Mesendoderm (in vitro differentiated cells): ENCODE measurements at regions not wholly inside any gene's neighbourhood (a gene's known extent, or its start where the extent isn't known, plus 50 kb on each side); places are given as distances from the start of the nearest gene placed in this dataset.

Experiments
- DNase-seq: peaks from one replicate; pipeline ENCODE4 v3.0.0; 2013
- H2AK5ac ChIP-seq: 2 replicates; pipeline ENCODE4 v1.6.1; 2013; ENCODE audit warnings: low read length, inconsistent platforms
- H2BK120ac ChIP-seq: 2 replicates; pipeline ENCODE4 v1.6.1; 2013; ENCODE audit warnings: low read depth, mild to moderate bottlenecking, low read length, moderate library complexity, mixed read lengths
- H2BK15ac ChIP-seq: replicated peaks from 2 replicates; pipeline ENCODE4 v1.6.1; 2013; ENCODE audit warnings: low read depth, mild to moderate bottlenecking, moderate library complexity
- H2BK5ac ChIP-seq: 2 replicates; pipeline ENCODE4 v1.6.1; 2013; ENCODE audit warnings: low read length, inconsistent platforms
- H3K18ac ChIP-seq: 2 replicates; pipeline ENCODE4 v1.6.1; 2013; ENCODE audit warnings: mild to moderate bottlenecking, low read length, mixed read lengths
- H3K23ac ChIP-seq: one replicate; pipeline ENCODE4 v1.6.1; 2013; ENCODE audit warnings: low read length
- H3K27ac ChIP-seq: 2 replicates; pipeline ENCODE4 v1.5.1; 2013; ENCODE audit warnings: low read depth, mild to moderate bottlenecking, inconsistent platforms, low read length, moderate library complexity
- H3K27me3 ChIP-seq: 2 replicates; pipeline ENCODE4 v1.6.1; 2013; ENCODE audit warnings: low read length, control low read depth, mild to moderate bottlenecking, inconsistent platforms; ENCODE audit not compliant: insufficient read depth, poor library complexity
- H3K36me3 ChIP-seq: 2 replicates; pipeline ENCODE4 v1.6.1; 2013; ENCODE audit warnings: low read length, inconsistent platforms; ENCODE audit not compliant: control insufficient read depth, insufficient read depth
- H3K4ac ChIP-seq: one replicate; pipeline ENCODE4 v1.6.1; 2013; ENCODE audit warnings: low read depth, mild to moderate bottlenecking, low read length, moderate library complexity
- H3K4me1 ChIP-seq: 2 replicates; pipeline ENCODE4 v1.6.1; 2013; ENCODE audit warnings: low read depth, low read length, inconsistent platforms; ENCODE audit not compliant: control insufficient read depth
- H3K4me2 ChIP-seq: 2 replicates; pipeline ENCODE4 v1.6.1; 2013; ENCODE audit warnings: low read length
- H3K4me3 ChIP-seq: 2 replicates; pipeline ENCODE4 v1.5.1; 2013; ENCODE audit warnings: mild to moderate bottlenecking, low read length
- H3K56ac ChIP-seq: one replicate; pipeline ENCODE4 v1.6.1; 2013; ENCODE audit warnings: low read length
- H3K79me1 ChIP-seq: 2 replicates; pipeline ENCODE4 v1.6.1; 2013; ENCODE audit warnings: low read length, inconsistent platforms
- H3K79me2 ChIP-seq: 2 replicates; pipeline ENCODE4 v1.6.1; 2013; ENCODE audit warnings: mild to moderate bottlenecking, low read length; ENCODE audit not compliant: control insufficient read depth, insufficient read depth
- H3K9ac ChIP-seq: 2 replicates; pipeline ENCODE4 v1.6.1; 2013; ENCODE audit warnings: low read length, inconsistent platforms
- H4K5ac ChIP-seq: one replicate; pipeline ENCODE4 v1.6.1; 2013; ENCODE audit warnings: low read length
- H4K8ac ChIP-seq: one replicate; pipeline ENCODE4 v1.6.1; 2013; ENCODE audit warnings: low read depth, mild to moderate bottlenecking, control low read depth, low read length, moderate library complexity
- WGBS: extraction: QIAGEN DNeasy Blood & Tissue Kit; methylation state at CpG from one replicate; pipeline ENCODE4 v1.1.7; 2013; ENCODE audit warnings: low lambda C conversion rate, missing lambda C conversion rate; ENCODE audit not compliant: insufficient coverage; ENCODE audit errors: extremely low coverage; 5-methylcytosine and 5-hydroxymethylcytosine counted together

DNA sequence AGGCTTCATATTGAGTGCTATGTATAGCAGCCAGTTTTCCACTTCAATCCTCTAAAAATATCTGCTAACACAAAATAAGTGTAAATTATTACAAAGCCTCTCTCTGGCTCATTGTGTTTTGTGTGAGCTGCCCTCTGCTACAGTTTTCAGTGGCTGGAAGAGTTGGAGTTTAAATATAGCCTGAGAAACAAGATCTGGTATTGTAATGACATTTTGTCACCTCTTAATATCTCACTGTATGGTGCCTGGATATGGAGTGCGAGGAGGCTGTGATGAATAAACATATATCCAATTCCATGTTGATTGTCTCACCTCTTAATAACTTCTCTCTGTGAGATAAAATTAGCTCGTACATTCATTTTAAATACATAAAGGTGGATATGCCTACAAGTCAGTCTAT is 269.7 kb downstream of the FLRT2 start:
- no peak overlapping the region for H3K56ac ChIP-seq
- no peak overlapping the region for H3K23ac ChIP-seq
- no peak overlapping the region for H3K18ac ChIP-seq
- no peak overlapping the region for H3K9ac ChIP-seq
- H4K5ac ChIP-seq = no peak overlapping the region
- no peak overlapping the region for H2BK5ac ChIP-seq
- no peak overlapping the region for H2AK5ac ChIP-seq
- no peaks in the 10 kb centered on the region for H3K79me1 ChIP-seq
- H3K27me3 ChIP-seq = no peaks in the 10 kb centered on the region
- peaks cover 2% of the 10 kb centered on the region for H3K4me1 ChIP-seq
- no peaks in the 10 kb centered on the region for H3K79me2 ChIP-seq
- WGBS = no CpG with 5 or more reads among the region's 2 CpGs
- no peak overlapping the region for H2BK15ac ChIP-seq
- H4K8ac ChIP-seq = no peak overlapping the region
- no peak overlapping the region for H3K4ac ChIP-seq
- no peak overlapping the region for H3K27ac ChIP-seq
- no peak overlapping the region for H2BK120ac ChIP-seq
- H3K4me3 ChIP-seq = no peak overlapping the region
- no peaks in the 10 kb centered on the region for H3K36me3 ChIP-seq
- peak; percentile 7 for DNase-seq
- no peak overlapping the region for H3K4me2 ChIP-seq

DNA sequence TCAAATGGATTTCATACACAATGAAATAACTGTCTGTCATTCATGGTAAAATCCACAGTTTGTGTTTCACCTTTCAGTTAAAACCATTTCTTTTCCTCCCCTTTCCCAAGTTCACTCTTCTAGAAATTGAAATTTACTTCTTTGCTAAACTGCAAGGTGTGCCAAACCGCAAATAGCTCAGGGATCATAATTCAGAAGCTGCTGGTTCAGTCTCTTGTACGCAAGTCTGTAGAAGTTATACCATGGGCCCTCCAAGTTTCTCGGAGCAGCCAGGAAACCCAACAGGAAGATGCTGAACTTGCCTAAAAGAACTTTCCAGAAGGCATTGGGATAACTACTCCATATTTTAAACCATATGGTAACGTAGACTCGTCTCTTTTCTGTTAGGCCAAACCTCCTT is 268.9 kb downstream of the FLRT2 start:
- Histone ChIP-seq H3K79me2 (no peaks in the 10 kb centered on the region), H3K4me2 (no peak overlapping the region), H2BK5ac (no peak overlapping the region), H3K56ac (no peak overlapping the region), H3K36me3 (no peaks in the 10 kb centered on the region), H3K4me1 (peaks cover 2% of the 10 kb centered on the region), H2AK5ac (no peak overlapping the region), H3K27me3 (no peaks in the 10 kb centered on the region), H3K9ac (no peak overlapping the region), H3K79me1 (no peaks in the 10 kb centered on the region), H4K8ac (no peak overlapping the region), H3K27ac (no peak overlapping the region), H3K18ac (peak overlapping the region; percentile 92), H4K5ac (no peak overlapping the region), H3K4ac (no peak overlapping the region), H3K23ac (no peak overlapping the region), H2BK15ac (no peak overlapping the region), H2BK120ac (no peak overlapping the region), H3K4me3 (no peak overlapping the region)
- no CpG with 5 or more reads among the region's 5 CpGs for WGBS
- no peak for DNase-seq

DNA sequence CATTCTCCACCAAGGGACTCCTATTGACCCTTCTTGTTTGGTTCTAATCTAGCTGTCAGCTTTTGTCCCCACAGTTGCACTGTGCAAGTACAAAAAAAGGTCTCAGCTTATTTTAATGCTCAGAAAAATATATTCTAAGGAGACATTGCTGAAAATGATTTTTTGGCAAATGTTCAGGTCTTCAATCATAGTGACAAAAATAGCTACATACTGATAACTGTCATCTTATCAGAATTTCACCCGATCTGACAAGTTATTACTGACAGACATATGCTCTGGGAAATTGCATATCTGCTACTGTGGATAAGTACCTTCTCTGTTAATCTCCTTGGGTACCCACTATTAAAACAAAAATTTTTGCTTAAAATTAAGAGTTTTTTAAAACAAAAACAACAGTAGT is 263.6 kb downstream of the FLRT2 start:
- Histone ChIP-seq H3K79me1 (no peaks in the 10 kb centered on the region), H4K8ac (no peak overlapping the region), H3K18ac (no peak overlapping the region), H4K5ac (no peak overlapping the region), H3K23ac (no peak overlapping the region), H3K79me2 (no peaks in the 10 kb centered on the region), H3K27ac (no peak overlapping the region), H3K36me3 (no peaks in the 10 kb centered on the region), H3K4me1 (no peaks in the 10 kb centered on the region), H2BK15ac (no peak overlapping the region), H3K9ac (no peak overlapping the region), H3K56ac (no peak overlapping the region), H3K4ac (no peak overlapping the region), H2AK5ac (no peak overlapping the region), H3K4me2 (no peak overlapping the region), H2BK5ac (no peak overlapping the region), H3K4me3 (no peak overlapping the region), H2BK120ac (no peak overlapping the region), H3K27me3 (no peaks in the 10 kb centered on the region)
- no peak for DNase-seq
- WGBS = no CpG with 5 or more reads among the region's 1 CpG

DNA sequence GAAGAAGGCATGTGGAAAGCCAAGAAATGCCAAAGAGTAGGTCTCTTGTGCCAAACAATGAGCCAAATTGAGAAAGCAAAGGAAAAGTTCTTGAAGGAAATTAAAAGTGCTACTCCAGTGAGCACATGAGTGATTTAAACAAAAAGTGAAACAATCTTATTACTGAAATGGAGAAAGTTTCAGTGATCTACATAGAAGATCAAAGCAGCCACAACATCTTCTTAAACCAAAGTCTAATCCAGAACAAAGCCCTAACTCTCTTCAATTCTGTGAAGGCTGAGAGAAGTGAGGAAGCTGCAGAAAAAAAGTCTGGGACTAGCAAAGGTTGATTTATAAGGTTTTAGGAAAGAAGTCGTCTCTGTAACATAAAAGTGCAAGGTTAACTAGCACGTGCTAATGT is 259.6 kb downstream of the FLRT2 start:
- Histone ChIP-seq H2AK5ac (no peak overlapping the region), H3K79me1 (no peaks in the 10 kb centered on the region), H3K27ac (no peak overlapping the region), H3K4me1 (no peaks in the 10 kb centered on the region), H3K18ac (no peak overlapping the region), H3K79me2 (no peaks in the 10 kb centered on the region), H3K4me3 (no peak overlapping the region), H4K5ac (no peak overlapping the region), H2BK5ac (no peak overlapping the region), H3K27me3 (no peaks in the 10 kb centered on the region), H3K56ac (no peak overlapping the region), H3K4ac (no peak overlapping the region), H2BK15ac (no peak overlapping the region), H4K8ac (no peak overlapping the region), H3K9ac (no peak overlapping the region), H3K23ac (no peak overlapping the region), H3K4me2 (no peak overlapping the region), H3K36me3 (no peaks in the 10 kb centered on the region), H2BK120ac (no peak overlapping the region)
- no peak for DNase-seq
- no CpG with 5 or more reads among the region's 2 CpGs for WGBS

DNA sequence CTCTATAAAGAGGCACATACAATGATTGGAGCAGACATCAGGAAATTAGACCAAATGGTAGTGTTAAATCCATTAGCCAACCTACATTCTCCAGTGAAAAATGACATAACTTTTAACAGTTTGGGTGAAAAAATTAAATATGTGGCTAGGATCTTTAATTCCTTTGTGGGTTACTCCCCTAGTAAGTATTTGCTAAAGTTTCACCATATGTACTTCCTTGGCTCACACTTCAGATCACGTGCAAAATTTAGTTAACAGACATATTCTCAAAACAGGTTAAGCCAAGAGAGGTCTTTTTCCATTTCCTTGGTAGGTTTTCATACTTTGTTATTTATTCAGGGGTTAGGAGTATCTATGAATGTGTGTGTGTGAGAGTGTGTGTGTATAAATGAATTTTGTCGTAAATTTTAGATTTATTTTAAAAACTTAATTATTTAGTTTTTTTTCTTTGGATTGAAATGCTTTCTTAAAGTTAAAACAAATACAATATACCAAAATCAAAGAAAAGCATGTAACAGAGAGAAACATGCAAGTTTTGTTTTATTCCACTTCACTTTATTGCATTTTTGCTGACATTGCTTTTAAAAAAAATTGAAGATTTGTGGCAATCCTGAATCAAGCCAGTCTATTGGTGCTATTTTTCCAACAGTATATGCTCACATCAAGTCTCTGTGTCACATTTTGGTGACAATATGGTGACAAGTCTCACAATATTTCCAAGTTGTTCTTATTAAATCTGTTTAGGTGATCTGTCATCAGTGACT is 258.7 kb downstream of the FLRT2 start:
- Histone ChIP-seq H4K5ac (no peak overlapping the region), H3K79me1 (no peaks in the 10 kb centered on the region), H4K8ac (no peak overlapping the region), H3K27me3 (no peaks in the 10 kb centered on the region), H3K18ac (no peak overlapping the region), H2AK5ac (no peak overlapping the region), H3K79me2 (no peaks in the 10 kb centered on the region), H3K4ac (no peak overlapping the region), H3K4me1 (no peaks in the 10 kb centered on the region), H3K4me2 (no peak overlapping the region), H3K4me3 (no peak overlapping the region), H2BK5ac (no peak overlapping the region), H2BK15ac (no peak overlapping the region), H3K27ac (no peak overlapping the region), H3K9ac (no peak overlapping the region), H3K23ac (no peak overlapping the region), H3K56ac (no peak overlapping the region), H3K36me3 (no peaks in the 10 kb centered on the region), H2BK120ac (no peak overlapping the region)
- 100% methylated on average over 1 of the region's 2 CpGs for WGBS
- no peak for DNase-seq

DNA sequence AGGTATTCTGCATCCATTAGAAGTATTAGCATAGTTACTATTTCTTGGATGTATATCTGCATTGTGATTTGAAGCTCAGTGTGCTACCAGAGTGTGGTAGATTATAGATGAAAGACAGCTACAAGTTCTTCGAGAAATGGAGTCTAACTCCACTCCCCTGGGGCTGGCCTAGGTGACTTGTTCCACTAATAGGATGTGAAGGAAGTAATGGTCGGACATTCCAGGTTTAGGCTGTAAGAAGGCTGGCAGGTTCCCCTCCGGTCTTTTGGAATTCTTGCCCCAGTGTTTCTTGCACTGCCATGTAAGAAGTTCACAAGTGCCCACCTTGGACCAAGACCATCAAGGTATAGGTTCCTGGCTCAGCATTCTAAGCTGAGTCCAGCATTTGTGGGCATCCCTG is 236.4 kb downstream of the FLRT2 start:
- Histone ChIP-seq H3K4ac (no peak overlapping the region), H3K27ac (no peak overlapping the region), H3K23ac (no peak overlapping the region), H3K4me1 (no peaks in the 10 kb centered on the region), H4K5ac (no peak overlapping the region), H3K18ac (no peak overlapping the region), H2BK15ac (no peak overlapping the region), H3K56ac (no peak overlapping the region), H3K9ac (no peak overlapping the region), H2AK5ac (no peak overlapping the region), H2BK5ac (no peak overlapping the region), H3K27me3 (no peaks in the 10 kb centered on the region), H3K4me2 (no peak overlapping the region), H4K8ac (no peak overlapping the region), H3K79me2 (no peaks in the 10 kb centered on the region), H3K79me1 (no peaks in the 10 kb centered on the region), H2BK120ac (no peak overlapping the region), H3K36me3 (no peaks in the 10 kb centered on the region), H3K4me3 (no peak overlapping the region)
- no peak for DNase-seq
- no CpG with 5 or more reads among the region's 3 CpGs for WGBS
